HEK293T (cell line): ENCODE measurements at regions not wholly inside any gene's neighbourhood (a gene's known extent, or its start where the extent isn't known, plus 50 kb on each side); places are given as distances from the start of the nearest gene placed in this dataset.

ENCODE experiments used
- CTCF ChIA-PET: fragments of 350-600 bp; formaldehyde crosslinking; extraction: SDS; loops from one replicate; lab custom pipeline; 2021; ENCODE audit warnings: antibody characterized with exemption, inconsistent platforms; lab: Yijun Ruan, JAX
- POLR2A ChIA-PET: fragments of 350-600 bp; formaldehyde crosslinking; extraction: SDS; loops from one replicate; lab custom pipeline; 2020; ENCODE audit warnings: antibody characterized with exemption, inconsistent platforms; lab: Yijun Ruan, JAX
- DNase-seq: peaks from one replicate; pipeline ENCODE4 v3.0.0; 2012; ENCODE audit warnings: mixed read lengths; ENCODE audit errors: extremely low spot score
- ARNT ChIP-seq: fragments of 450-650 bp; IDR thresholded peaks from 2 replicates; pipeline ENCODE4 v1.6.1; 2017; ENCODE audit warnings: mild to moderate bottlenecking
- BHLHE40 ChIP-seq: fragments of 450-650 bp; IDR thresholded peaks from 2 replicates; pipeline ENCODE4 v1.6.1; 2016; ENCODE audit warnings: mild to moderate bottlenecking, moderate library complexity, borderline replicate concordance
- CTBP1 ChIP-seq: fragments of 450-650 bp; IDR thresholded peaks from 2 replicates; pipeline ENCODE4 v1.6.1; 2016; ENCODE audit warnings: borderline replicate concordance
- ELF4 ChIP-seq: fragments of 450-650 bp; IDR thresholded peaks from 2 replicates; pipeline ENCODE4 v1.6.1; 2017; ENCODE audit warnings: antibody characterized with exemption
- FOXA1 ChIP-seq: fragments of 450-650 bp; IDR thresholded peaks from 2 replicates; pipeline ENCODE4 v1.6.1; 2016; ENCODE audit warnings: mild to moderate bottlenecking
- FOXK2 ChIP-seq: fragments of 450-650 bp; IDR thresholded peaks from 2 replicates; pipeline ENCODE4 v1.6.1; 2016; ENCODE audit warnings: mild to moderate bottlenecking
- FOXM1 ChIP-seq: fragments of 450-650 bp; IDR thresholded peaks from 2 replicates; pipeline ENCODE4 v1.6.1; 2017; ENCODE audit warnings: mild to moderate bottlenecking, borderline replicate concordance
- L3MBTL2 ChIP-seq: fragments of 450-650 bp; conservative IDR thresholded peaks from 2 replicates; pipeline ENCODE4 v1.6.1; 2016; ENCODE audit warnings: mild to moderate bottlenecking
- LEF1 ChIP-seq: fragments of 450-650 bp; IDR thresholded peaks from 2 replicates; pipeline ENCODE4 v1.6.1; 2017; ENCODE audit warnings: mild to moderate bottlenecking, borderline replicate concordance
- NFRKB ChIP-seq: fragments of 450-650 bp; IDR thresholded peaks from 2 replicates; pipeline ENCODE4 v1.6.1; 2016; ENCODE audit warnings: mild to moderate bottlenecking, moderate library complexity
- SP1 ChIP-seq: fragments of 450-650 bp; IDR thresholded peaks from 2 replicates; pipeline ENCODE4 v1.6.1; 2017
- SUZ12 ChIP-seq: fragments of 450-650 bp; IDR thresholded peaks from 2 replicates; pipeline ENCODE4 v1.6.1; 2016; ENCODE audit warnings: mild to moderate bottlenecking
- TARDBP ChIP-seq: fragments of 450-650 bp; IDR thresholded peaks from 2 replicates; pipeline ENCODE4 v1.6.1; 2016
- ZNF384 ChIP-seq: fragments of 450-650 bp; IDR thresholded peaks from 2 replicates; pipeline ENCODE4 v1.6.1; 2016
- TF ChIP-seq, protein P1 (sequence below): fragments of 450-650 bp; IDR thresholded peaks from 2 replicates; pipeline ENCODE4 v1.6.1; 2016

DNA sequence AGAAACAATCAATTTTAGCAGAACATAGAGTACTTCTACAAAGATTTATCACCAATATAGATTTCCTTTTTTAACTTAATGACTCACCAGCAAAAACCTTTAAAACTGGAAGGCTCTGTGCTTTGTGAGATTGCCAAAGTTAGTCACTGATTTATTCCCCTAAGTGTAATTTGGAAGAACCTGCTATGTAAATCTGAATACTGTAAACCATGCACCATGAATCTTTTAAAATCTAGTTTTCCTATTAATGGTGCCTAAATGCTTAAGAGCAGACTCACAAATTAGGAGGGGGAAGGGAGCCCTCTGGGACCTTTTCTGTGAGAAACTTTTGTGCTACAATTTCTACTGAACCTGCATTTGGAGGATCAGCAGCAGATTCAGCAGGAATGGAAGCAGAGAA is 57.8 kb upstream of the PNRC1 start:
- POLR2A ChIA-PET: no interaction called here
- no peak for DNase-seq
- no peak for TF ChIP-seq CTBP1
- TF ChIP-seq ARNT: no peak
- TF ChIP-seq ZNF384: no peak
- TF ChIP-seq, protein P1, sequence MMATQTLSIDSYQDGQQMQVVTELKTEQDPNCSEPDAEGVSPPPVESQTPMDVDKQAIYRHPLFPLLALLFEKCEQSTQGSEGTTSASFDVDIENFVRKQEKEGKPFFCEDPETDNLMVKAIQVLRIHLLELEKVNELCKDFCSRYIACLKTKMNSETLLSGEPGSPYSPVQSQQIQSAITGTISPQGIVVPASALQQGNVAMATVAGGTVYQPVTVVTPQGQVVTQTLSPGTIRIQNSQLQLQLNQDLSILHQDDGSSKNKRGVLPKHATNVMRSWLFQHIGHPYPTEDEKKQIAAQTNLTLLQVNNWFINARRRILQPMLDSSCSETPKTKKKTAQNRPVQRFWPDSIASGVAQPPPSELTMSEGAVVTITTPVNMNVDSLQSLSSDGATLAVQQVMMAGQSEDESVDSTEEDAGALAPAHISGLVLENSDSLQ: no peak
- TF ChIP-seq FOXA1: no peak
- no peak for TF ChIP-seq LEF1
- no peak for TF ChIP-seq FOXM1
- no peak for TF ChIP-seq ELF4
- no peak for TF ChIP-seq SUZ12
- TF ChIP-seq L3MBTL2: no peak
- no peak for TF ChIP-seq NFRKB
- CTCF ChIA-PET: interaction anchor here (1.4 kb wide), 1 partner anchor 40 kb away, joined by 3 read pairs; no protein-coding TSS in a partner anchor

DNA sequence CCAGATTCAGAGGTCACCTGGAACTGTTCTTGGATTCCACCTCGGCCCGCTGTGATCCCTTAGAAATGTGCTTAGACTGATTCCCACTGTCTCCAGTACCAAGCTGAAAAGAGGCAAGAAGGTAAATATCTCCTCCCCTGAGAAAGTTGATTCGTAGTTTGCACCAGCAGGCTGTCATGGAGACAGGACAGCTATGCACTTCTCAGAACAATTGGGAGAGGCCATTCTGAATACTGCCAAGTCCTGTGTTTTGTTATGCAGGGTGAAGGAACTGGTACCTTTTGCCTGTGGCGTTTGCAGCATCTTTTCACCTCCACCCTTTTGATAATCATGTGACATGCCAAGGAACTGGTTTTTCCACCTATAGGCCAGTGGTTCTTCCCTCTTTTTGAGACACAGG is 58.2 kb upstream of the RNGTT start:
- no peak for TF ChIP-seq SP1
- CTCF ChIA-PET: no interaction called here
- POLR2A ChIA-PET: no interaction called here
- no peak for DNase-seq

DNA sequence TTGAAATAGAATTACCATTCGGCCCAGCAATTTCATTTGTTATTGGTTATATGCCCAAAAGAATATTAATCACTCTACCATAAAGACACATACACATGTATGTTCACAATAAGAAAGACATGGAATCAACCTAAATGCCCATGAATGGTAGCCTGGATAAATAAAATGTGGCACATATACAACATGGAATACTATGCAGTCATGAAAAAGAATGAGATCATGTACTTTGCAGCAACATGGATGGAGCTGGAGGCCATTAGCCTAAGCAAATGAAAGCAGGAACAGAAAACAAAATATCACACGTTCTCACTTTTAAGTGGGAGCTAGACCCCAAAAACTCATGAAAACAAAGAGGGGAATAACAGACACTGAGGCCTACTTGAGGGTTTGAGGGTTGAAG is 52.6 kb upstream of the RNGTT start:
- DNase-seq: no peak
- CTCF ChIA-PET: no interaction called here
- TF ChIP-seq TARDBP: no peak
- TF ChIP-seq, protein P1: no peak
- TF ChIP-seq ELF4: no peak

DNA sequence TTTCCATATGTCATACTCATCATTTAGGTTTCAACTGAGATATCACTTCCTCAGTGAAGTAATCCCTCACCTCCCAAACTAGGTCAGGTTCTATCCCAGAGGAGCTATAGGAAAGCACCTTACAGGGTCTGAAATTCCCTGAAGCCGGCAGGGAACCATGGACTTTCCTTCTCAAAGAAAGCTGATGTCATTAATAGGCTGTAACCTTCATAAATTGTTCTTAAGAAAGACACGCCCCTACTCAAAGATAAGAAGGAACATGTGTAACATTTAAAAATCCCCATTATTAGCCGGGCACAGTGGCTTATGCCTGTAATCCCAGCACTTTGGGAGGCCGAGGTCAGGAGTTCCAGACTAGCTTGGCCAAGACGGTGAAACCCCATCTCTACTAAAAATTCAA is 50.0 kb upstream of the RNGTT start:
- no peak for DNase-seq
- TF ChIP-seq SP1 (no peak), CTBP1 (no peak), ELF4 (no peak), FOXK2 (no peak), BHLHE40 (no peak), FOXA1 (no peak), LEF1 (no peak), L3MBTL2 (no peak), FOXM1 (no peak), ZNF384 (no peak), TARDBP (no peak), NFRKB (no peak)
- TF ChIP-seq, protein P1: no peak
- ChIA-PET POLR2A (interaction anchor here (0.9 kb wide), 1 partner anchor 66 kb away, joined by 3 read pairs; no protein-coding TSS in a partner anchor), CTCF (no interaction called here)

More for the DNA sequence above, 52.6 kb upstream of the RNGTT start:
- POLR2A ChIA-PET: no interaction called here
